IMR-90 (cell line): ENCODE measurements at regions not wholly inside any gene's neighbourhood (a gene's known extent, or its start where the extent isn't known, plus 50 kb on each side); places are given as distances from the start of the nearest gene placed in this dataset.

Source experiments
- ATAC-seq: fragments of 200-7000 bp; cut with Tn5 transposase; 2 replicates; pipeline ENCODE4 v1.9.1; 2020; ENCODE audit warnings: low read depth, mild to moderate bottlenecking, moderate library complexity
- BruUV-seq: library from RNA; stranded (reverse); fragments of 400-500 nt; replicated peaks from 2 replicates; lab custom pipeline; 2021; lab: Mats Ljungman, UMichigan
- CTCF ChIA-PET: fragments of 300-600 bp; formaldehyde crosslinking; extraction: SDS; loops from one replicate; lab custom pipeline; 2021; ENCODE audit warnings: antibody characterized with exemption; lab: Yijun Ruan, JAX
- POLR2A ChIA-PET: fragments of 300-600 bp; sonication (Branson Sonifier 250); formaldehyde crosslinking; loops from one replicate; lab custom pipeline; 2022; ENCODE audit warnings: antibody characterized with exemption; ENCODE audit not compliant: unreplicated experiment; lab: Charles Lee
- DNase-seq: peaks from one replicate; pipeline ENCODE4 v3.0.0; 2013
- H2AFZ ChIP-seq: replicated peaks from 2 replicates; pipeline ENCODE3; 2013; ENCODE audit warnings: low read length, mild to moderate bottlenecking; ENCODE audit not compliant: poor library complexity
- H2AK5ac ChIP-seq: 2 replicates; pipeline ENCODE4 v1.6.1; 2013; ENCODE audit warnings: low read depth, low read length, inconsistent platforms
- H2AK9ac ChIP-seq: replicated peaks from 2 replicates; pipeline ENCODE3; 2013; ENCODE audit warnings: mild to moderate bottlenecking, low read depth, low read length, moderate library complexity; ENCODE audit not compliant: poor library complexity
- H2BK120ac ChIP-seq: 2 replicates; pipeline ENCODE4 v1.6.1; 2013; ENCODE audit warnings: low read depth, low read length, inconsistent platforms
- H2BK15ac ChIP-seq: 3 replicates; pipeline ENCODE4 v1.6.1; 2013; ENCODE audit warnings: low read depth, low read length, inconsistent platforms
- H2BK20ac ChIP-seq: 2 replicates; pipeline ENCODE4 v1.6.1; 2013; ENCODE audit warnings: low read depth, mild to moderate bottlenecking, inconsistent platforms, low read length, moderate library complexity
- H2BK5ac ChIP-seq: 2 replicates; pipeline ENCODE4 v1.6.1; 2013; ENCODE audit warnings: mild to moderate bottlenecking, low read depth, low read length, inconsistent platforms; ENCODE audit not compliant: poor library complexity, severe bottlenecking
- H3K14ac ChIP-seq: replicated peaks from 2 replicates; pipeline ENCODE4 v1.6.1; 2013; ENCODE audit warnings: low read depth, low read length, inconsistent platforms
- H3K18ac ChIP-seq: 2 replicates; pipeline ENCODE4 v1.6.1; 2013; ENCODE audit warnings: low read depth, low read length, control low read depth
- H3K23ac ChIP-seq: 2 replicates; pipeline ENCODE4 v1.6.1; 2013; ENCODE audit warnings: low read depth, low read length, inconsistent platforms
- H3K27ac ChIP-seq: 2 replicates; pipeline ENCODE4 v1.5.1; 2013; ENCODE audit warnings: mild to moderate bottlenecking, control low read depth, low read length; ENCODE audit not compliant: insufficient read depth
- H3K27me3 ChIP-seq: 2 replicates; pipeline ENCODE4 v1.6.1; 2013; ENCODE audit warnings: low read length; ENCODE audit not compliant: control insufficient read depth, insufficient read depth
- H3K36me3 ChIP-seq: 2 replicates; pipeline ENCODE4 v1.6.1; 2013; ENCODE audit warnings: low read length, mixed read lengths; ENCODE audit not compliant: control insufficient read depth, insufficient read depth
- H3K4ac ChIP-seq: 2 replicates; pipeline ENCODE4 v1.6.1; 2013; ENCODE audit warnings: low read depth, low read length, inconsistent platforms
- H3K4me1 ChIP-seq: 2 replicates; pipeline ENCODE4 v1.6.1; 2013; ENCODE audit warnings: low read length, mixed read lengths; ENCODE audit not compliant: control insufficient read depth, insufficient read depth
- H3K4me2 ChIP-seq: 2 replicates; pipeline ENCODE4 v1.6.1; 2013; ENCODE audit warnings: low read depth, mild to moderate bottlenecking, control low read depth, low read length, moderate library complexity
- H3K4me3 ChIP-seq: 2 replicates; pipeline ENCODE4 v1.5.1; 2013; ENCODE audit warnings: low read depth, mild to moderate bottlenecking, control low read depth, low read length, moderate library complexity; ENCODE audit not compliant: insufficient read depth
- H3K56ac ChIP-seq: 2 replicates; pipeline ENCODE4 v1.6.1; 2013; ENCODE audit warnings: low read length, inconsistent platforms; ENCODE audit not compliant: insufficient read depth; ENCODE audit errors: extremely low read depth
- H3K79me1 ChIP-seq, 2 experiments: 2 replicates each; pipeline ENCODE4 v1.6.1; 2013; ENCODE audit warnings: low read length in 2 of 2, inconsistent platforms in 1 of 2, low read depth in 1 of 2
- H3K9ac ChIP-seq: 2 replicates; pipeline ENCODE4 v1.6.1; 2013; ENCODE audit warnings: low read depth, low read length, control low read depth
- H3K9me1 ChIP-seq: 2 replicates; pipeline ENCODE4 v1.6.1; 2013; ENCODE audit warnings: low read length, inconsistent platforms; ENCODE audit not compliant: insufficient read depth
- H3K9me3 ChIP-seq: 2 replicates; pipeline ENCODE4 v1.6.1; 2013; ENCODE audit warnings: low read length; ENCODE audit not compliant: control insufficient read depth, insufficient read depth
- H4K20me1 ChIP-seq: 2 replicates; pipeline ENCODE4 v1.6.1; 2013; ENCODE audit warnings: low read length, inconsistent platforms; ENCODE audit not compliant: insufficient read depth
- H4K5ac ChIP-seq: 2 replicates; pipeline ENCODE4 v1.6.1; 2013; ENCODE audit warnings: mild to moderate bottlenecking, low read depth, low read length, control low read depth
- H4K8ac ChIP-seq, 2 experiments: 2 replicates each; pipeline ENCODE4 v1.6.1; 2013; ENCODE audit warnings: low read depth in 2 of 2, low read length in 2 of 2, control low read depth in 1 of 2, inconsistent platforms in 1 of 2
- H4K91ac ChIP-seq: 2 replicates; pipeline ENCODE4 v1.6.1; 2013; ENCODE audit warnings: low read depth, low read length, inconsistent platforms; ENCODE audit not compliant: insufficient read depth
- BHLHE40 ChIP-seq: fragments of 150-350 bp; IDR thresholded peaks from 2 replicates; pipeline ENCODE4 v1.6.1; 2016; ENCODE audit warnings: mild to moderate bottlenecking, low read depth, low read length
- CEBPB ChIP-seq: IDR thresholded peaks from 2 replicates; pipeline ENCODE4 v1.6.1; 2012; ENCODE audit warnings: low read depth, low read length, improper control_type of control experiment
- CHD1 ChIP-seq: IDR thresholded peaks from 2 replicates; pipeline ENCODE4 v1.6.1; 2012; ENCODE audit warnings: low read depth, low read length, improper control_type of control experiment
- CTCF ChIP-seq: conservative IDR thresholded peaks from 2 replicates; pipeline ENCODE4 v1.5.1; 2012; ENCODE audit warnings: mild to moderate bottlenecking, low read depth, low read length, improper control_type of control experiment
- ELK1 ChIP-seq: fragments of 150-350 bp; IDR thresholded peaks from 2 replicates; pipeline ENCODE4 v1.6.1; 2016; ENCODE audit warnings: low read depth, mild to moderate bottlenecking, low read length, moderate library complexity, borderline replicate concordance
- FOS ChIP-seq: fragments of 150-350 bp; IDR thresholded peaks from 2 replicates; pipeline ENCODE4 v1.6.1; 2016; ENCODE audit warnings: low read depth, low read length
- MAFK ChIP-seq: IDR thresholded peaks from 2 replicates; pipeline ENCODE4 v1.6.1; 2012; ENCODE audit warnings: low read depth, low read length, improper control_type of control experiment
- MAZ ChIP-seq: IDR thresholded peaks from 2 replicates; pipeline ENCODE4 v1.6.1; 2012; ENCODE audit warnings: low read depth, mild to moderate bottlenecking, low read length, improper control_type of control experiment, moderate library complexity, borderline replicate concordance
- MXI1 ChIP-seq: IDR thresholded peaks from 2 replicates; pipeline ENCODE4 v1.6.1; 2012; ENCODE audit warnings: low read depth, mild to moderate bottlenecking, low read length, moderate library complexity, borderline replicate concordance
- NFE2L2 ChIP-seq: fragments of 150-350 bp; IDR thresholded peaks from 2 replicates; pipeline ENCODE4 v1.6.1; 2016; ENCODE audit warnings: low read depth, mild to moderate bottlenecking, low read length
- POLR2A ChIP-seq: IDR thresholded peaks from 2 replicates; pipeline ENCODE4 v1.6.1; 2012; ENCODE audit warnings: mild to moderate bottlenecking, low read depth, low read length
- RAD21 ChIP-seq: IDR thresholded peaks from 2 replicates; pipeline ENCODE4 v1.6.1; 2012; ENCODE audit warnings: low read length, improper control_type of control experiment
- RCOR1 ChIP-seq: IDR thresholded peaks from 2 replicates; pipeline ENCODE4 v1.6.1; 2012; ENCODE audit warnings: mild to moderate bottlenecking, low read length, improper control_type of control experiment; ENCODE audit not compliant: insufficient replicate concordance
- RFX5 ChIP-seq: IDR thresholded peaks from 2 replicates; pipeline ENCODE4 v1.8.0; 2012; ENCODE audit warnings: low read depth, mild to moderate bottlenecking, low read length, moderate library complexity
- SMC3 ChIP-seq: fragments of 150-350 bp; IDR thresholded peaks from 2 replicates; pipeline ENCODE4 v1.6.1; 2016; ENCODE audit warnings: low read depth, mild to moderate bottlenecking, antibody characterized with exemption, low read length, moderate library complexity
- WGBS, 2 experiments: methylation state at CpG; one replicate each; pipeline versions ENCODE4 v1.1.5 to v1.1.7; 2013; ENCODE audit warnings: missing lambda C conversion rate in 2 of 2; ENCODE audit not compliant: insufficient read length in 1 of 2; ENCODE audit errors: extremely low coverage in 2 of 2; 5-methylcytosine and 5-hydroxymethylcytosine counted together
- dilution Hi-C: fragments of 300-500 bp; cut with HindIII; formaldehyde crosslinking; loops from one replicate; pipeline ENCODE4 v1.14.3; 2018; ENCODE audit warnings: low sequenced_read_pairs; ENCODE audit not compliant: unreplicated experiment
- in situ Hi-C: fragments of 300-500 bp; cut with MboI; formaldehyde crosslinking; loops from 3 replicates; pipeline ENCODE4 v1.14.3; 2019; ENCODE audit warnings: low sequenced_read_pairs, inconsistent platforms, mixed read lengths
- intact Hi-C: fragments of 100-400 bp; cut with micrococcal nuclease; formaldehyde crosslinking; loops from 2 replicates; pipeline ENCODE4 v1.10.0; 2022
- TF ChIP-seq, protein P1 (sequence below): fragments of 150-350 bp; IDR thresholded peaks from 2 replicates; pipeline ENCODE4 v1.6.1; 2017; ENCODE audit warnings: mild to moderate bottlenecking, antibody characterized with exemption, low read length, low read depth

DNA sequence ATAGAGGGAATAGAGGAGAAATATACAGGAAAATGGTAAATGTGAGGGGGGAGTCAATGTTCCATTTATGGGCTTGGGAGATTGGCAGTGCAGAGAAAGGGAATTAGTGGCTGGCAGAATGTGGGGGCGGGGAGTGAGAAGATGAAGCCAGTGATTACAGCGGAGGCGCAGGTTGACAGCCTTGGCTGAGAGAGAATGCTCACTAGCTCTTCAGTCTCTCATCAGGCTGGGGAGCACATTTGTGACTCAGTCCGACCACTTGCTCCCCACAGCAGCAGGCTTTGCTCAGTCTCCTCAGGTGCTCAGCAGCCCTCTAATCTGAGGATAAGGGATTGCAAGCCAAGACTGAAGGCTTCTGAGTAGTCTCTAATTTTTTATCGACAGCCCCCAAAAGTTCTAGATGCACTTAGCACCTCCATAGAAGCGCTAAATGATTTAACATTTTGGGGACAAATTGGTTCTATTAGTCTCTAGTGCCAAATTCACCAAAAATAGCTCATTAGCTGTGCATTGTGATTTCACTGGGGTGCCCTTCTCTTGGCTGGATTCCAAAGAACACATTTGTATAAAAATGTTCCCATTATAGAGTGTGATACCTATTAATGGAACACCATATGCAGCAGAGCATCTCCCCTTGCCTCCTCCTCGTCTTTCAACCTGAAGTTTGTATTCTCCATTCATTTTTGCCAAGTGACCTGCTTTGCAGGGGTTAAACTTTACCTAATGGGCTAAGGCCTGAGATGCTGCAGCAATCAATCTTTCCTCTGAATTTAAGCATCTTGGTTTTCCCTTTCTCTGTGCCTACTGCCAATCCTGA lies 191.8 kb downstream of the ZNF326 start:
- Histone ChIP-seq H4K8ac (no peak overlapping the region), H2BK20ac (no peak overlapping the region), H2BK5ac (no peak overlapping the region), H3K9me3 (no peaks in the 10 kb centered on the region), H2AK5ac (no peak overlapping the region), H3K4me2 (no peak overlapping the region), H3K56ac (no peak overlapping the region), H3K4me3 (no peak overlapping the region), H3K36me3 (no peaks in the 10 kb centered on the region), H3K27ac (no peak overlapping the region), H3K9me1 (no peaks in the 10 kb centered on the region), H3K4me1 (no peaks in the 10 kb centered on the region), H3K18ac (no peak overlapping the region), H2AK9ac (no peak overlapping the region), H2BK120ac (no peak overlapping the region), H2AFZ (no peak overlapping the region), H3K23ac (no peak overlapping the region), H3K27me3 (no peaks in the 10 kb centered on the region), H4K20me1 (no peaks in the 10 kb centered on the region), H4K91ac (no peak overlapping the region), H3K14ac (no peak overlapping the region), H2BK15ac (no peak overlapping the region), H3K4ac (no peak overlapping the region), H3K9ac (no peak overlapping the region), H4K5ac (no peak overlapping the region), H3K79me1 (no peaks in the 10 kb centered on the region)
- POLR2A ChIA-PET = no interaction called here
- WGBS, 2 experiments = 41% methylated on average over 3 of the region's 7 CpGs; no CpG with 5 or more reads in 1 of the 2 experiments
- CTCF ChIA-PET = no interaction called here
- TF ChIP-seq BHLHE40 (no peak), FOS (no peak), ELK1 (no peak), NFE2L2 (no peak), CHD1 (no peak), CEBPB (no peak), RCOR1 (no peak), MAZ (no peak), RAD21 (no peak), MAFK (no peak), CTCF (no peak), MXI1 (no peak), RFX5 (no peak), SMC3 (no peak), POLR2A (no peak)
- TF ChIP-seq, protein P1, sequence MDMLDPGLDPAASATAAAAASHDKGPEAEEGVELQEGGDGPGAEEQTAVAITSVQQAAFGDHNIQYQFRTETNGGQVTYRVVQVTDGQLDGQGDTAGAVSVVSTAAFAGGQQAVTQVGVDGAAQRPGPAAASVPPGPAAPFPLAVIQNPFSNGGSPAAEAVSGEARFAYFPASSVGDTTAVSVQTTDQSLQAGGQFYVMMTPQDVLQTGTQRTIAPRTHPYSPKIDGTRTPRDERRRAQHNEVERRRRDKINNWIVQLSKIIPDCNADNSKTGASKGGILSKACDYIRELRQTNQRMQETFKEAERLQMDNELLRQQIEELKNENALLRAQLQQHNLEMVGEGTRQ = no peak
- DNase-seq = no peak
- BruUV-seq = no TSS peak
- in situ Hi-C loops (no loop called here), intact Hi-C loops (no loop called here), dilution Hi-C loops (no loop called here)
- no peak for ATAC-seq
